K562 (cell line): ENCODE measurements at regions not wholly inside any gene's neighbourhood (a gene's known extent, or its start where the extent isn't known, plus 50 kb on each side); places are given as distances from the start of the nearest gene placed in this dataset.

Experiments used
- ESRRA ChIP-seq: fragments of 450-650 bp; IDR thresholded peaks from 2 replicates; pipeline ENCODE4 v1.6.1; 2014; ENCODE audit warnings: low read depth, mild to moderate bottlenecking, moderate library complexity, borderline replicate concordance
- ZBTB7A ChIP-seq: IDR thresholded peaks from 2 replicates; pipeline ENCODE4 v1.6.1; 2011; ENCODE audit warnings: low read depth, mild to moderate bottlenecking, low read length, moderate library complexity, borderline replicate concordance; ENCODE audit not compliant: control insufficient read depth
- ZNF133 ChIP-seq: fragments of 250-450 bp; sonication (Bioruptor Pico); IDR thresholded peaks from 2 replicates; pipeline ENCODE4 v1.4.0; 2020; ENCODE audit warnings: mild to moderate bottlenecking

- TF ChIP-seq ESRRA (no peak), ZBTB7A (no peak), ZNF133 (no peak)
Observed at GRCh38 chr2:226185616-226186211, 613.9 kb downstream of the IRS1 start.
